ENCODE measurements at regions not wholly inside any gene's neighbourhood (a gene's known extent, or its start where the extent isn't known, plus 50 kb on each side); places are given as distances from the start of the nearest gene placed in this dataset.

GRCh38 chr6:98498144-98498775 is 336.1 kb upstream of the POU3F2 start:
- no peak for DNase-seq

DNA sequence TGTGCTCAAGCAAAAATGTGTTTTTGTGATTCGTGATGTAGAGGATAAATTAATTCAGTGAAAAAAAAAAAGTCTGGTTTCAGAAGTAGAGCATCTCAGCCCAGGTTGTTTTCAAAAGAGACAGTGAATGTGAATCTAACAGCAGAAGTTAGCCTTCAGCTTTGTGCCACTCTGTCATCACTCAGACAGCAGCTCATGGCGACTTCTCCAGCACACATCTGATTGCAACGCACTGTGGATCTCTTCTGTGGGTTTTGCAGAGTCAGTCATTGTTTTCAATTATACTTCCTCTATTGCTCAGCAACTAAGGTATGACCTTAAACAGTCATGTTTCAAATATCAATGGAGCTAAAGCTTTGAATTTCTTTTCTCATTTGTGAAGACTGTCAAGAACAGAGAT is 335.5 kb upstream of the POU3F2 start:
- no peak for DNase-seq

- DNase-seq, result no peak
Measured at GRCh38 chr6:98514073-98514720, 320.2 kb upstream of the POU3F2 start.

- no peak for DNase-seq
Measured at GRCh38 chr6:98514796-98515195, 319.6 kb upstream of the POU3F2 start.

GRCh38 chr6:98516206-98516605 is 318.2 kb upstream of the POU3F2 start:
- no peak for DNase-seq

DNA sequence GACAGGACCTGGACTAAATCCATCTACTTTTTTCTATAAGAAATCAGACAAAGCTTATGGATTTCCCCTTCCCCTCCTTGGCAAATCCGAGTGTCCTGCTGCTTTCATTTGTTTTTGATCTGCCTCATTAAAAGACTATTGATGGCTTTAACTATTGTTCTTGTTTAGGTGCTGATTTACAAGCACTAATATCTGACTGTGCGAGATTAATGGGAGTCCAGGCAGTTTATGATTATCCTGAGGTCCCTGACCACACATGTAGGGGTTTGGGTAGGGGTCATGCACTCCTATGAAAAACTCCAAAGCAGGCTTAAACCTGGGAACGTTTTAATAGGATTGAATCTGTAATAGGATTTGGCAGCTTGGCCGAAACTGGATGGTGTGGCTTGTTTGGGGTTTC is 317.5 kb upstream of the POU3F2 start:
- no peak for DNase-seq

- no peak for DNase-seq
Measured at GRCh38 chr6:98525860-98526259, 308.5 kb upstream of the POU3F2 start.

DNA sequence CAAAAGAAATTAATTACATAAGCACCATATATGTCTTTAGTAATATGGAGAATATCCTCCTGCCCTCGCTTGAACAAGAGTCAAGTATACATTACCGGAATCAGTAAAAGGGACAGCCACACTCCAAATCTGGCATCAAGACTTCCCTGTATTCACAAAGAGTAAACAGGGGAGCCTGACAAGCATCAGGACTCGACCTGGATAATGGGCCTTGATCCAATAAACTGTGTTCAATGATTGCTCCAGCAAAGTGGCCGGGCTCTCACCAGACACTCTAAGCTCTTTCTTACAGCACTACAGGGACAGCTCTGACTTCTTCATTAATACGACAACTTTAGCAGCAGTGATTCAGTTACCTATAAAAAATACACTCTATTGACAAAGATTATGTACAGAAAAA is 307.9 kb upstream of the POU3F2 start:
- no peak for DNase-seq

- no peak for DNase-seq
Measured at GRCh38 chr6:98529364-98529763, 305.0 kb upstream of the POU3F2 start.

DNA sequence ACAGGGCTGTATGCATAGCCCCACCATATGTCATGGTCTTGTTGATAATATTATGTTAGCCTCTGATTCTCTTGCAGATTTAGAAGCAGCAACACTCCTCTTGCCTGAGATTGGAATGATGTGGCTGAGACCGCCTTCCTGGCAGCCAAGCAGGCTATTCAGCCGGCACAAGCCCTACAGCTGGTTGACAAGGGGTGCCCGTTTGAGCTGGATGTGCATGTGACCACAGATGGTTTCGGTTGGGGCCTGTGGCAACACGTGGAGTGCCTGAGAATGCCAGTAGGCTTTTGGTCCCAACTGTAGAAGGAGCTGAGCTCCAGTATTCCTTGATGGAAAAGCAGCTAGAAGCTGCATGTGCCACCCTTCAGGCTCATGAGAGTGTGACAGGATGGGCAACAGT is 303.6 kb upstream of the POU3F2 start:
- no peak for DNase-seq

GRCh38 chr6:98532004-98532403 is 302.4 kb upstream of the POU3F2 start:
- no peak for DNase-seq

- no peak for DNase-seq
Measured at GRCh38 chr6:98539741-98540140, 294.6 kb upstream of the POU3F2 start.

GRCh38 chr6:98546376-98546775 is 288.0 kb upstream of the POU3F2 start:
- no peak for DNase-seq

DNA sequence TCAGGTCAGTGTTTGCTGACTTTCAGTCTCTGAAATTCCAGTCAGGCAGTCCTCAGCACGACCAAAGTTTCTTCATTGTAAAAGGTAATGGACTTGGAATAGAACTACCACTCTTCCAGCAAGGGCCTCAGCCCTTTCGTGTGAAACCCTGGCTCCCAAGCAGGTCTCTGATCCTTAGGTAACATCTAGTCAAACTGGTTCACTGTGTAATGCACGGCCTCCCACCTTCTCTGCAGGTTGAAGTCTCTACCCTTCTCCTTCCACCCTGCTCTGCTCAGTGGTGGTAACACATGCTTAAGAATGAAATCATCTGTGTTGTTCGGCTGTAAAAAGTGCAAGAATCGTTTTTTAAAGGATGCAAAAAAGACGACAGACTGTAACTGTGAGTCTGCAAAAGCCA is 287.2 kb upstream of the POU3F2 start:
- DNase-seq, result no peak

DNA sequence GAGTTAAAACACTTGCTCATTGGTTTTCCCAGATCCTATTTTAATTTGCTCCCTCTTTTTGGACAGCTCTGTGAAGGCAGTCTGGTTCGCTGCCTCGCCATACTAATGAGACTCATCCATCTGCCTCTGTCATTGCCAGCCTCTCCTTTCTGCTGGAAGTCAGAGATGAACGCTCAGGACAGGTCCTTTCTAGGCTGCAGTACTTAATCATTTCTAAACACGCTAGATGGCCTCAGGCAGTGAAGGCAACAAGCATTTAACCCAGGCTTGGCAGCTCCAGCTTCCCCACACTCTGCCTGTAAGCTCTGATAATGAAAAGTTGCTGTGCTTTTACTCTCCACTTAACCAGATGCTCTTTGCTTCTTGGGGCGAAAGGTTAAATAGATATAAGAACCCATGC is 286.7 kb upstream of the POU3F2 start:
- DNase-seq, result no peak

DNA sequence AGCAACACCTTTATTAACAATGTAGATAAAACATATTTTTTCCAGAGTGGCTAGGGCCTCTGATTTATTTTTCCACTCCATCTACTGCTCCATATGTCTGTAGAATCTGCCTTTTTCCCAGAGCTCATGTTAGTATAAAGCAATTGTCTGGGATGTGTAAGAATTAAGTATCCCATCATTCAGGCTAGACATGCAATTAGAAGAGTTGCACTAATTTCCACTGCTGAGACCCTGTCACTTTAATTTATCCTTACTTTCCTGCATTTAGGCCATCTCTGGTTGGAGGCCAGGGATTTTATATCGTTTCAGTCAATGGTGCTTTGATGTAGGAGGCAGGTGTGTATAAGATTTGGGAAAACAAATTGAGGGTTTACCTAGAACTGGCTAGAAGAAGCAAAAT is 286.1 kb upstream of the POU3F2 start:
- DNase-seq, result no peak

- DNase-seq, result no peak
Measured at GRCh38 chr6:98560418-98560817, 274.0 kb upstream of the POU3F2 start.

GRCh38 chr6:98560841-98561240 is 273.5 kb upstream of the POU3F2 start:
- no peak for DNase-seq

GRCh38 chr6:98566126-98566525 is 268.2 kb upstream of the POU3F2 start:
- no peak for DNase-seq

- DNase-seq, result no peak
Measured at GRCh38 chr6:98572579-98572978, 261.8 kb upstream of the POU3F2 start.

- no peak for DNase-seq
Measured at GRCh38 chr6:98574984-98575383, 259.4 kb upstream of the POU3F2 start.

DNA sequence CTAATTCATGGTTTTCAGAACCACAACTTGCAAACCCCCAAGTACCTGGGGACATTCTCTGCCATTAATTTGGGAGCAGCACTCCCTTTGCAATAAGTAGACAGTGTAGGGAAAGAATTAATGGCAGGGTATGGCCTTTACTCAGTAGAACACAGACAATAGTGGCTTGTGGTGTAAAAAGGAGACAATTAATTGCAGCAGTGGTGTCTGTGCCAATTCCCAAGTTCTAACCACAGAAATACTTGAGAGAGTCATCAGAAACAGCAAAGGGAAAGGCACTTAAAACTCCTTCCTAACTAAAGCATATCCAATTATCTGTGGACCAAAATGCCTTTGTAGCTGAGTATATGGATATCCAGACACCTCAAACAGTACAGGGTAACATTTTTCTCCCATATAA is 257.6 kb upstream of the POU3F2 start:
- no peak for DNase-seq

GRCh38 chr6:98578016-98578415 is 256.4 kb upstream of the POU3F2 start:
- no peak for DNase-seq

DNA sequence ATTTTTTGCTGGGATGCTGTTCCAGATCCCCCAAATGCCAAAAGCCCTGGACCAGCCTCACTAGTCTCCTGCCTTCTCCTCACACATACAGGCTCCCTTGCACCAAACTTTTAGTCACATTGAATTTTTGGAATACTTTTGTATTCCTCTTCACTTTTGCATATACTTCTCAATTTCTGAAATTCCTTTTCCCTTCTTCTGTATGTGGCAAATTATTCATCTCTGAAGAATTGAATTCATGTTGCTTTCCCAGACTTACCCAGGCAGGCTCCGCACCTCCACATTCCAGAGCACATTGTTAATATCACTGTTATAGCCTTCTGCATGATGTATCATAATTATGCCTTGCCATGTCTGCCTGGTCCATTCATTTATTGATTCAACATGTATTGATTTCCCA is 255.3 kb upstream of the POU3F2 start:
- DNase-seq, result no peak

DNA sequence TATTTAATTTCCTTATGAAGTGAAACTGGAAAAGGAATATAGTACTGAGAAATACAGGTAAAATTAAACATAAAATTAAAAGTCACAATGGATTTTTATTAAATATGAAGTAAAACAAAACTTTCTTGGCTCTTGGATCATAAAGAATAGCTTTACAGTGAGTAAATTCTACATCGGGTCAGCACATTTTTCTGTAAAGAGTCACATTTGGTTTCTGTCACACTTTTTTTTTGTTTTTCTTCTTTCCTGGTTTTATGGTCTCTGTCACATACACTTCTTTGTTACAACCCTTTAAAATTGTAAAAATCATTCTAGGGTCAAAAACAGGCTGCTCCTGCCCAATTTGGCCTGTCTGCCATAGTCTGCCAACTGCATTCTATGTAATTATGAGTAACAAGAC is 254.4 kb upstream of the POU3F2 start:
- no peak for DNase-seq
